Erythroblast (primary cell): ENCODE measurements at regions not wholly inside any gene's neighbourhood (a gene's known extent, or its start where the extent isn't known, plus 50 kb on each side); places are given as distances from the start of the nearest gene placed in this dataset.
"Not testable (repeated sequence)": the region's sequence is repeated elsewhere in the genome, so short reads cannot be mapped to it uniquely, and the experiment has no call there.

Source experiments
- DNase-seq, 2 experiments: peaks; one replicate each; lab custom pipeline; 2025; lab: John Stamatoyannopoulos, UW
- GATA1 ChIP-seq: IDR thresholded peaks from 2 replicates; pipeline ENCODE4 v1.6.1; 2011; ENCODE audit warnings: low read depth, mild to moderate bottlenecking, control low read depth, low read length, moderate library complexity
- POLR2A ChIP-seq: IDR thresholded peaks from 2 replicates; pipeline ENCODE4 v1.6.1; 2011; ENCODE audit warnings: mild to moderate bottlenecking, low read length

GRCh38 chr12:71385155-71385554 is 54.4 kb upstream of the LGR5 start:
- no peak for DNase-seq
- TF ChIP-seq GATA1 (no peak), POLR2A (no peak)

- not testable (repeated sequence) for DNase-seq
These were observed 62.8 kb upstream of the LGR5 start for GRCh38 chr12:71376711-71377355.

- DNase-seq, result peak; percentile 25 to 42
- no peak for TF ChIP-seq POLR2A
These were observed 68.5 kb upstream of the LGR5 start for GRCh38 chr12:71371122-71371521.

GRCh38 chr12:71360013-71360412 is 79.6 kb upstream of the LGR5 start:
- TF ChIP-seq GATA1 (no peak), POLR2A (no peak)
- DNase-seq, result no peak

GRCh38 chr12:71356569-71356968 is 83.0 kb upstream of the LGR5 start:
- no peak for TF ChIP-seq POLR2A
- TF ChIP-seq GATA1, result no peak
- DNase-seq, result no peak

GRCh38 chr12:71354871-71355270 is 84.7 kb upstream of the LGR5 start:
- DNase-seq, result no peak
- TF ChIP-seq GATA1, result no peak
- TF ChIP-seq POLR2A, result no peak

GRCh38 chr12:71353607-71354006 is 86.0 kb upstream of the LGR5 start:
- TF ChIP-seq GATA1 (no peak), POLR2A (no peak)
- DNase-seq, result no peak

- TF ChIP-seq POLR2A (no peak), GATA1 (no peak)
- DNase-seq, result no peak
These were observed 89.6 kb upstream of the LGR5 start for GRCh38 chr12:71349950-71350349.

GRCh38 chr12:71338933-71339332 is 100.7 kb upstream of the LGR5 start:
- TF ChIP-seq POLR2A (no peak), GATA1 (no peak)

GRCh38 chr12:71335963-71336257 is 103.7 kb upstream of the LGR5 start:
- no peak for TF ChIP-seq GATA1
- no peak for TF ChIP-seq POLR2A
- DNase-seq, result no peak

More at GRCh38 chr12:71338933-71339332, 100.7 kb upstream of the LGR5 start:
- DNase-seq, result no peak

GRCh38 chr12:71335151-71335962 is 104.2 kb upstream of the LGR5 start:
- TF ChIP-seq GATA1 (no peak), POLR2A (no peak)
- DNase-seq, result no peak

- no peak for TF ChIP-seq POLR2A
- TF ChIP-seq GATA1, result no peak
- peak; percentile 51 to 69 for DNase-seq
These were observed 106.2 kb upstream of the LGR5 start for GRCh38 chr12:71333418-71333817.

GRCh38 chr12:71329956-71330355 is 109.6 kb upstream of the LGR5 start:
- no peak for TF ChIP-seq GATA1
- TF ChIP-seq POLR2A, result no peak
- no peak for DNase-seq

GRCh38 chr12:71321531-71321930 is 118.1 kb upstream of the LGR5 start:
- DNase-seq, result peak in 1 of 2 experiments; percentile 4
- no peak for TF ChIP-seq POLR2A
- TF ChIP-seq GATA1, result no peak

GRCh38 chr12:71321130-71321529 is 118.5 kb upstream of the LGR5 start:
- no peak for DNase-seq
- no peak for TF ChIP-seq GATA1
- no peak for TF ChIP-seq POLR2A
